Fibroblast of skin of back (primary cell): ENCODE measurements at regions not wholly inside any gene's neighbourhood (a gene's known extent, or its start where the extent isn't known, plus 50 kb on each side); places are given as distances from the start of the nearest gene placed in this dataset.
"Not testable (repeated sequence)": the region's sequence is repeated elsewhere in the genome, so short reads cannot be mapped to it uniquely, and the experiment has no call there.

Experiments used
- DNase-seq: peaks from one replicate; pipeline ENCODE4 v3.0.0-alpha.2; 2013

GRCh38 chr21:10325546-10325945 lies 195.8 kb upstream of the TPTE start:
- DNase-seq: peak; percentile 75

GRCh38 chr21:10326146-10326545 lies 195.2 kb upstream of the TPTE start:
- DNase-seq: not testable (repeated sequence)

- DNase-seq: not testable (repeated sequence)
Measured at GRCh38 chr21:10328646-10329045, 192.7 kb upstream of the TPTE start.

GRCh38 chr21:10330641-10331119 lies 190.7 kb upstream of the TPTE start:
- DNase-seq: not testable (repeated sequence)

- not testable (repeated sequence) for DNase-seq
Measured at GRCh38 chr21:10331134-10331533, 190.2 kb upstream of the TPTE start.

GRCh38 chr21:10332935-10333334 lies 188.4 kb upstream of the TPTE start:
- DNase-seq: not testable (repeated sequence)

GRCh38 chr21:10334391-10334790 lies 187.0 kb upstream of the TPTE start:
- DNase-seq: not testable (repeated sequence)

- DNase-seq: not testable (repeated sequence)
Measured at GRCh38 chr21:10342261-10342956, 179.0 kb upstream of the TPTE start.

GRCh38 chr21:10343146-10343935 lies 178.0 kb upstream of the TPTE start:
- not testable (repeated sequence) for DNase-seq

GRCh38 chr21:10344266-10344665 lies 177.1 kb upstream of the TPTE start:
- not testable (repeated sequence) for DNase-seq

- not testable (repeated sequence) for DNase-seq
Measured at GRCh38 chr21:10345178-10345612, 176.2 kb upstream of the TPTE start.

GRCh38 chr21:10346249-10346648 lies 175.1 kb upstream of the TPTE start:
- not testable (repeated sequence) for DNase-seq

GRCh38 chr21:10346933-10347615 lies 174.3 kb upstream of the TPTE start:
- not testable (repeated sequence) for DNase-seq

- DNase-seq: not testable (repeated sequence)
Measured at GRCh38 chr21:10347675-10348074, 173.7 kb upstream of the TPTE start.

GRCh38 chr21:10348150-10348549 lies 173.2 kb upstream of the TPTE start:
- not testable (repeated sequence) for DNase-seq

GRCh38 chr21:10354851-10355578 lies 166.4 kb upstream of the TPTE start:
- DNase-seq: not testable (repeated sequence)

- not testable (repeated sequence) for DNase-seq
Measured at GRCh38 chr21:10359120-10359519, 162.3 kb upstream of the TPTE start.

- DNase-seq: not testable (repeated sequence)
Measured at GRCh38 chr21:10359911-10360310, 161.5 kb upstream of the TPTE start.

GRCh38 chr21:10361214-10361736 lies 160.1 kb upstream of the TPTE start:
- not testable (repeated sequence) for DNase-seq

- not testable (repeated sequence) for DNase-seq
Measured at GRCh38 chr21:10362816-10363215, 158.6 kb upstream of the TPTE start.

- not testable (repeated sequence) for DNase-seq
Measured at GRCh38 chr21:10363321-10363720, 158.1 kb upstream of the TPTE start.

GRCh38 chr21:10366210-10366609 lies 155.2 kb upstream of the TPTE start:
- DNase-seq: not testable (repeated sequence)
